Stomach (tissue), 4 donors: ENCODE measurements at regions not wholly inside any gene's neighbourhood (a gene's known extent, or its start where the extent isn't known, plus 50 kb on each side); places are given as distances from the start of the nearest gene placed in this dataset.

Experiments
- CTCF ChIP-seq, 7 experiments: fragments of 450-650 bp in 4 of 7; fragments of 200-600 bp in 3 of 7; sonication (generic) in 3 of 7; IDR thresholded peaks; one replicate each; pipeline ENCODE4 v1.5.1; 2016 to 2019; ENCODE audit warnings: antibody characterized with exemption in 7 of 7, control low read depth in 2 of 7, mild to moderate bottlenecking in 1 of 7
- POLR2AphosphoS5 ChIP-seq, 3 donors: sonication (generic); formaldehyde crosslinking; IDR thresholded peaks; one replicate each; pipeline ENCODE4 v1.6.1; 2016; ENCODE audit warnings: antibody characterized with exemption in 3 of 3

- TF ChIP-seq CTCF (IDR thresholded peaks at IDR 0.05) (no peak), POLR2AphosphoS5 (IDR thresholded peaks at IDR 0.05) (no peak)
Observed at GRCh38 chr20:24862186-24862585, 86.9 kb upstream of the CST7 start.
